22Rv1 (cell line): ENCODE measurements at regions not wholly inside any gene's neighbourhood (a gene's known extent, or its start where the extent isn't known, plus 50 kb on each side); places are given as distances from the start of the nearest gene placed in this dataset.

Experiments used
- ZFX ChIP-seq: fragments of 450-650 bp; IDR thresholded peaks from 2 replicates; pipeline ENCODE4 v1.6.1; 2017; ENCODE audit warnings: antibody characterized with exemption, borderline replicate concordance
- TF ChIP-seq, protein P1 (sequence below): fragments of 450-650 bp; IDR thresholded peaks from 2 replicates; pipeline ENCODE4 v1.5.1; 2017; ENCODE audit warnings: mild to moderate bottlenecking

DNA sequence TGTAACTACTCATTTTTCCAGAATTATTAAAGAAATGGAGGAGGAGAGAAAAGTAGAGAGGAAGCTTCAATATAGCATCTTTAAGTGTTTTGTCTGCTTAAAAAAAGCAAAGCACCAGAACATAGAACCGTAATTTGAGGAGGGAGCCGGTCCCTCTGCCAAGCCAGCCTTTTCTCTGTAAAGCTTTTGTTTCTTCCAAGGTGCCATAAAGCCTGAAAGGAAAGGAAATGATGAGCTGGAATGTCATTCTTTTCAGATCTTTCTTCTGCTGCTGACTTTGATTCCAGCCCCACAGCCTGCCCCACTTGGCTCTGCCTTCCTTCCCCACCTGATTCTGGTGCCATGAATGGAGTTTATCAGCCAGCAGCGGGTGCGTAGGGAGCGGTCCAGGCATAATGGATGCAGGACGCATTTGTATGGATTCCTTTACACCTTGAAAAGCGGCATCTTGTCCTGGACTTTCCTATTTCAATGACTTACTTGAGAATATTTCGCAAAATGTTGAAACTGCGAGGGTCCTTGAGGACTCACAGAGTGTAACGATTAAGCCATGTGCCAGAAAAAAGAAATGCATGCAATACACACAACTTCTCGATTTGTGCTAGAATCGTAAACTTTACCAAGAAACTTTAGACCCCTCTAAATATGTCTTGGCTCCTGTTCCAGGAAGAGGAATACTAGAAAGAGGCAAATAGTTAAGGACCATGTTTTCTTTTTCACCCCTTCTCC is 569.5 kb upstream of the MGMT start:
- TF ChIP-seq, protein P1, sequence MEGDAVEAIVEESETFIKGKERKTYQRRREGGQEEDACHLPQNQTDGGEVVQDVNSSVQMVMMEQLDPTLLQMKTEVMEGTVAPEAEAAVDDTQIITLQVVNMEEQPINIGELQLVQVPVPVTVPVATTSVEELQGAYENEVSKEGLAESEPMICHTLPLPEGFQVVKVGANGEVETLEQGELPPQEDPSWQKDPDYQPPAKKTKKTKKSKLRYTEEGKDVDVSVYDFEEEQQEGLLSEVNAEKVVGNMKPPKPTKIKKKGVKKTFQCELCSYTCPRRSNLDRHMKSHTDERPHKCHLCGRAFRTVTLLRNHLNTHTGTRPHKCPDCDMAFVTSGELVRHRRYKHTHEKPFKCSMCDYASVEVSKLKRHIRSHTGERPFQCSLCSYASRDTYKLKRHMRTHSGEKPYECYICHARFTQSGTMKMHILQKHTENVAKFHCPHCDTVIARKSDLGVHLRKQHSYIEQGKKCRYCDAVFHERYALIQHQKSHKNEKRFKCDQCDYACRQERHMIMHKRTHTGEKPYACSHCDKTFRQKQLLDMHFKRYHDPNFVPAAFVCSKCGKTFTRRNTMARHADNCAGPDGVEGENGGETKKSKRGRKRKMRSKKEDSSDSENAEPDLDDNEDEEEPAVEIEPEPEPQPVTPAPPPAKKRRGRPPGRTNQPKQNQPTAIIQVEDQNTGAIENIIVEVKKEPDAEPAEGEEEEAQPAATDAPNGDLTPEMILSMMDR, result no peak
- TF ChIP-seq ZFX, result no peak
